MCF 10A (cell line): ENCODE measurements at regions not wholly inside any gene's neighbourhood (a gene's known extent, or its start where the extent isn't known, plus 50 kb on each side); places are given as distances from the start of the nearest gene placed in this dataset.
A peak's percentile ranks its signal among the peaks of the same experiment; 100 is the strongest.

ENCODE experiments used
- BruUV-seq: library from RNA; stranded (reverse); fragments of 400-500 nt; replicated peaks from 2 replicates; lab custom pipeline; 2021; lab: Mats Ljungman, UMichigan
- CTCF ChIA-PET: fragments of 300-600 bp; sonication (Branson Sonifier 250); formaldehyde crosslinking; extraction: SDS; loops from one replicate; lab custom pipeline; 2021; ENCODE audit warnings: antibody characterized with exemption, inconsistent platforms; lab: Yijun Ruan, JAX
- POLR2A ChIA-PET: fragments of 300-600, 350-650 bp; sonication (Branson Sonifier 250); formaldehyde crosslinking; extraction: SDS; loops from one replicate; lab custom pipeline; 2020; ENCODE audit warnings: antibody characterized with exemption, inconsistent platforms; lab: Yijun Ruan, JAX
- DNase-seq: peaks from one replicate; pipeline ENCODE4 v3.0.0-alpha.2; 2018; ENCODE audit not compliant: unreplicated experiment
- H3K27ac Mint-ChIP-seq: one replicate; pipeline ENCODE4 v1.8.0; 2022; ENCODE audit warnings: mild to moderate bottlenecking, low read depth, mixed read lengths; ENCODE audit not compliant: unreplicated experiment
- H3K27me3 Mint-ChIP-seq: one replicate; pipeline ENCODE4 v1.8.0; 2022; ENCODE audit warnings: mixed read lengths; ENCODE audit not compliant: insufficient read depth, unreplicated experiment
- H3K36me3 Mint-ChIP-seq: one replicate; pipeline ENCODE4 v1.8.0; 2022; ENCODE audit warnings: mild to moderate bottlenecking, moderate library complexity, mixed read lengths; ENCODE audit not compliant: insufficient read depth, unreplicated experiment
- H3K4me1 Mint-ChIP-seq: one replicate; pipeline ENCODE4 v1.8.0; 2022; ENCODE audit warnings: mixed read lengths; ENCODE audit not compliant: insufficient read depth, unreplicated experiment
- H3K4me3 Mint-ChIP-seq: one replicate; pipeline ENCODE4 v1.8.0; 2022; ENCODE audit warnings: mild to moderate bottlenecking, moderate library complexity, mixed read lengths; ENCODE audit not compliant: unreplicated experiment
- H3K9me3 Mint-ChIP-seq: one replicate; pipeline ENCODE4 v1.8.0; 2022; ENCODE audit warnings: mixed read lengths; ENCODE audit not compliant: unreplicated experiment
- intact Hi-C: fragments of 100-400 bp; cut with micrococcal nuclease; formaldehyde crosslinking; loops from 2 replicates; pipeline ENCODE4 v1.14.1; 2022
- TF ChIP-seq, protein P1 (sequence below): fragments of 200-600 bp; IDR thresholded peaks from one replicate; pipeline ENCODE4 v1.8.0; 2022; ENCODE audit warnings: antibody characterized with exemption, mild to moderate bottlenecking; ENCODE audit not compliant: unreplicated experiment

DNA sequence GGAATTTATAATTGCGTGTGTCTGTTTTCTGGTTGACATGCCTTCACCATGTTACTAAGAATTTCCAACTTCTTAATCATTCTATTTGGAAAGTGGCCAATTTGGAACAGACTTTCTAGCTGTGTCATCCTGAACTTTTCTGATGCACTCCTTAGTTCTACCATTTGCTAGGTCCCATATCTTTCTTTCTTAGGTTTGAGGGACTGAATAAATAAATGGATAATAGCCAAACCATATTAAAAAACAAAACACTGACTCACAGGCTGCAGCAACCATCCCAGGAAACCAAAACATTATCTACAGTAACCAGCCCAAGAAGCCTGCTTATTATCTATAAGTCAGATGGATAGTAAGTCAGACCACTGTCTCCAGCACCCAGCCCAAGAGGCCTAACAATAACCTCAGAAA lies 57.5 kb upstream of the PLET1 start:
- DNase-seq = peak; percentile 90
- BruUV-seq = no TSS peak
- TF ChIP-seq, protein P1, sequence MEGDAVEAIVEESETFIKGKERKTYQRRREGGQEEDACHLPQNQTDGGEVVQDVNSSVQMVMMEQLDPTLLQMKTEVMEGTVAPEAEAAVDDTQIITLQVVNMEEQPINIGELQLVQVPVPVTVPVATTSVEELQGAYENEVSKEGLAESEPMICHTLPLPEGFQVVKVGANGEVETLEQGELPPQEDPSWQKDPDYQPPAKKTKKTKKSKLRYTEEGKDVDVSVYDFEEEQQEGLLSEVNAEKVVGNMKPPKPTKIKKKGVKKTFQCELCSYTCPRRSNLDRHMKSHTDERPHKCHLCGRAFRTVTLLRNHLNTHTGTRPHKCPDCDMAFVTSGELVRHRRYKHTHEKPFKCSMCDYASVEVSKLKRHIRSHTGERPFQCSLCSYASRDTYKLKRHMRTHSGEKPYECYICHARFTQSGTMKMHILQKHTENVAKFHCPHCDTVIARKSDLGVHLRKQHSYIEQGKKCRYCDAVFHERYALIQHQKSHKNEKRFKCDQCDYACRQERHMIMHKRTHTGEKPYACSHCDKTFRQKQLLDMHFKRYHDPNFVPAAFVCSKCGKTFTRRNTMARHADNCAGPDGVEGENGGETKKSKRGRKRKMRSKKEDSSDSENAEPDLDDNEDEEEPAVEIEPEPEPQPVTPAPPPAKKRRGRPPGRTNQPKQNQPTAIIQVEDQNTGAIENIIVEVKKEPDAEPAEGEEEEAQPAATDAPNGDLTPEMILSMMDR = no peak
- H3K4me1 Mint-ChIP-seq = peaks cover 50% of the 10 kb centered on the region
- intact Hi-C loops = loop anchor here (1.0 kb wide), 1 partner anchor 26 kb away; no protein-coding TSS in a partner anchor
- ChIA-PET CTCF (no interaction called here), POLR2A (interaction anchor here (0.6 to 1.4 kb wide), 6 partner anchors 8 to 441 kb away, joined by 3 to 8 read pairs (median 3); partner anchors contain the start of gene PLET1)
- H3K27ac Mint-ChIP-seq = peak overlapping the region; percentile 76
- H3K4me3 Mint-ChIP-seq = no peak overlapping the region
- H3K9me3 Mint-ChIP-seq = no peaks in the 10 kb centered on the region
- peaks cover 6% of the 10 kb centered on the region for H3K36me3 Mint-ChIP-seq
- no peaks in the 10 kb centered on the region for H3K27me3 Mint-ChIP-seq

DNA sequence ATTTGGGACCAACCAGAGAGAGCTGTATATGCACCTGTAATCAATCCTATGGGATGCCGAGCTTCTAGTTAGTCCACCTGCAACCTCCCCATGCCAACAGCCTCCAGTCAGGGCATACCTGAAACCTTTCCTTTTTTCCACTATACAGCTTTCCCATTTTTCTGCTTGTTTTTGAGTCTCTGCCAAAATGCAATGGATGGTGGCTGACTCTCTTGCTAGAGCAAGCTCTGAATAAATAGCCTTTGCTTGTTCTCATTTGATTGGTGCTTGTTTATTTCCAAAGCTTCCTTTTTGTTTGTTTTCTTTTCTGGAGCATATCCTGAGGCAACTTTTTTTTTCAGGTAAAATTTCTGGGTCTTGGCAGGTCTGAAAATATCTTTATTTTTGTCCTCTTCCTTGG lies 58.0 kb upstream of the PLET1 start:
- TF ChIP-seq, protein P1 = no peak
- ChIA-PET POLR2A (interaction anchor here (0.6 to 1.4 kb wide), 5 partner anchors 8 to 441 kb away, joined by 3 to 8 read pairs (median 3); no protein-coding TSS in a partner anchor), CTCF (no interaction called here)
- no TSS peak for BruUV-seq
- Mint-ChIP-seq H3K4me3 (no peak overlapping the region), H3K27me3 (no peaks in the 10 kb centered on the region), H3K36me3 (peaks cover 6% of the 10 kb centered on the region), H3K4me1 (peaks cover 50% of the 10 kb centered on the region), H3K27ac (peak overlapping the region; percentile 76), H3K9me3 (no peaks in the 10 kb centered on the region)
- peak; percentile 36 for DNase-seq
- intact Hi-C loops = loop anchor here (1.0 kb wide), 1 partner anchor 26 kb away; no protein-coding TSS in a partner anchor

DNA sequence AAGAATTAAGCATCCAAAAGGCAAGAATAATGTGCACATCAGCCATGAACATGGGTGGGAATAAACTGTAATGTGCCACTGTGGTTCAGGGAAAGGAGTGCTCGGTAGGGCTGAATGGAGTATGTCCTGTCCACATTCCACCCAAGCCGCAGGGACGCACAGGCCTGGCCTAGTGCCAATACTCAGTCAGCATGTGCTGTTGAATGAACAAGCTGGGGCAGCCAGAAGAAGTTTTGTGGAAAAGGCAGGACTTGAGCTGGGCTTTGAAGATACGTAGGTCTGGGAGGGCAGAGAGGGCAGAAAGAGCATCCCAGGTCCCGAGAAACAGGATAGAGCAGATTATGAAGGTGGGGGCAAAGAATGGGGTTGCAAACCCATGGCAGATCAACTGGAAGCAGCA lies 60.0 kb upstream of the PLET1 start:
- H3K9me3 Mint-ChIP-seq = no peaks in the 10 kb centered on the region
- peaks cover 6% of the 10 kb centered on the region for H3K36me3 Mint-ChIP-seq
- ChIA-PET CTCF (interaction anchor here (0.9 to 2.6 kb wide), 4 partner anchors 27 to 474 kb away, joined by 3 to 6 read pairs (median 4); no protein-coding TSS in a partner anchor), POLR2A (interaction anchor here (0.8 to 2.6 kb wide), 9 partner anchors 9 to 267 kb away, joined by 3 to 26 read pairs (median 6); no protein-coding TSS in a partner anchor)
- BruUV-seq = no TSS peak
- H3K4me3 Mint-ChIP-seq = peak overlapping the region; percentile 17
- H3K27ac Mint-ChIP-seq = peak overlapping the region; percentile 44
- intact Hi-C loops = no loop called here
- H3K27me3 Mint-ChIP-seq = no peaks in the 10 kb centered on the region
- TF ChIP-seq, protein P1 = no peak
- H3K4me1 Mint-ChIP-seq = peaks cover 50% of the 10 kb centered on the region
- peak; percentile 92 for DNase-seq

DNA sequence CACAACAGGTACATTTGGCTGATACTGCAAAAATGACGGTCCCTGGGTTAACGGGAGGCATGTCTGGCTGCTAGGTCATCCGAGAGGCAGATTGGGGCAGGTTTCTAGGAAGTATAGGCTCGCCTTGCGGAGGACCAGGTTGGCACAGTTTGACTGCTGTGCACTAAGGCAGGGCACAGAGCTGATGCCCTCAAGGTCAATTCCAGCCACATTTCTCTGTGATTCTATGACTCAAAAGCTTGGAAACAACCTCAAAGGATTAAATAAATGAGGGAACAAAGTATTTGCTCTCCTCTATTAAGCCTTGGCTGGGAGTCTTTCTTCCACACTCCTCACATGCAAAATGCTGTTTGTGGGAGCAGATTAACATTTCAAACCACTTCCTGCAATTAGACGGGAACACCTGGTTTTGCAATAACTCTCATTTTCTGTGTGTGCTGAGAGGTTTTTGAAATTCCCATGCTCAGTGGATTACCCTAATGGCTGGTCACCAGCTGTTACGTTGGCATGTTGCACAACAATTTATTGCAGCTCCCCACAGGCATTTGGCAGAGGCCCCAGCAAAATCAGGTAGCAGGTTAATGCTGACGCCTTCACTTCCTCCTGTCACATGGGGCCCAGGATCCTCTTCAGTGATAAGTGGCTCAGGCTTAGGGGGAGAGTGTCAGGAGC lies 61.0 kb upstream of the PLET1 start:
- Mint-ChIP-seq H3K27ac (peak overlapping the region; percentile 44), H3K27me3 (no peaks in the 10 kb centered on the region), H3K36me3 (peaks cover 6% of the 10 kb centered on the region), H3K4me1 (peaks cover 50% of the 10 kb centered on the region), H3K4me3 (no peak overlapping the region), H3K9me3 (no peaks in the 10 kb centered on the region)
- intact Hi-C loops = no loop called here
- TF ChIP-seq, protein P1 = no peak
- CTCF ChIA-PET = interaction anchor here (1.1 to 2.6 kb wide), 2 partner anchors 16 to 132 kb away, joined by 3 to 6 read pairs; no protein-coding TSS in a partner anchor
- POLR2A ChIA-PET = interaction anchor here (0.6 to 2.6 kb wide), 17 partner anchors 8 to 466 kb away, joined by 3 to 26 read pairs (median 4); no protein-coding TSS in a partner anchor
- DNase-seq = peak; percentile 99
- no TSS peak for BruUV-seq
